VCaP (cell line): ENCODE measurements at regions not wholly inside any gene's neighbourhood (a gene's known extent, or its start where the extent isn't known, plus 50 kb on each side); places are given as distances from the start of the nearest gene placed in this dataset.

Experiments used
- H3K27ac ChIP-seq: fragments of 450-650 bp; 2 replicates; pipeline ENCODE4 v1.5.1; 2017
- TF ChIP-seq, protein P1 (sequence below): fragments of 450-650 bp; conservative IDR thresholded peaks from 2 replicates; pipeline ENCODE4 v1.5.1; 2017; ENCODE audit warnings: mild to moderate bottlenecking, moderate library complexity

DNA sequence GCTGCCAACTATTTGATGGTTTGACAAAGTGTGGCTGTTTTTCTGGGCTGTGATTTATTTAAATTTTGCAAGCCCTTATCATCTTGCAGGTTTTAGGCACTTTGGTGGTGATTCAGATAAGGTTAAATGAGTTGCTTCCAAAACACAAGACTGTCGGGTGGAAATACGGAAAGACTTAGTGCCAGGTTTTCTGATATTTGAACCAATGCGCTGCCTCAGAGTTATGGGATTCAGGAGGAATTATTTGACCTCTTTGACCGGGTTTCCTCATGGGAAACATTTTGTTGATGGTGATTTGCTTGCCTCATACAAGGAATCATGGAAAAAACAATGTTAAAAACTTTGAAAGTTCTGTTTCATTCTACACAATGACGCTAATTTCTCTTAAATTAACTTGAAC is 136.1 kb upstream of the MAP9 start:
- TF ChIP-seq, protein P1, sequence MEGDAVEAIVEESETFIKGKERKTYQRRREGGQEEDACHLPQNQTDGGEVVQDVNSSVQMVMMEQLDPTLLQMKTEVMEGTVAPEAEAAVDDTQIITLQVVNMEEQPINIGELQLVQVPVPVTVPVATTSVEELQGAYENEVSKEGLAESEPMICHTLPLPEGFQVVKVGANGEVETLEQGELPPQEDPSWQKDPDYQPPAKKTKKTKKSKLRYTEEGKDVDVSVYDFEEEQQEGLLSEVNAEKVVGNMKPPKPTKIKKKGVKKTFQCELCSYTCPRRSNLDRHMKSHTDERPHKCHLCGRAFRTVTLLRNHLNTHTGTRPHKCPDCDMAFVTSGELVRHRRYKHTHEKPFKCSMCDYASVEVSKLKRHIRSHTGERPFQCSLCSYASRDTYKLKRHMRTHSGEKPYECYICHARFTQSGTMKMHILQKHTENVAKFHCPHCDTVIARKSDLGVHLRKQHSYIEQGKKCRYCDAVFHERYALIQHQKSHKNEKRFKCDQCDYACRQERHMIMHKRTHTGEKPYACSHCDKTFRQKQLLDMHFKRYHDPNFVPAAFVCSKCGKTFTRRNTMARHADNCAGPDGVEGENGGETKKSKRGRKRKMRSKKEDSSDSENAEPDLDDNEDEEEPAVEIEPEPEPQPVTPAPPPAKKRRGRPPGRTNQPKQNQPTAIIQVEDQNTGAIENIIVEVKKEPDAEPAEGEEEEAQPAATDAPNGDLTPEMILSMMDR: no peak
- H3K27ac ChIP-seq: no peak overlapping the region

DNA sequence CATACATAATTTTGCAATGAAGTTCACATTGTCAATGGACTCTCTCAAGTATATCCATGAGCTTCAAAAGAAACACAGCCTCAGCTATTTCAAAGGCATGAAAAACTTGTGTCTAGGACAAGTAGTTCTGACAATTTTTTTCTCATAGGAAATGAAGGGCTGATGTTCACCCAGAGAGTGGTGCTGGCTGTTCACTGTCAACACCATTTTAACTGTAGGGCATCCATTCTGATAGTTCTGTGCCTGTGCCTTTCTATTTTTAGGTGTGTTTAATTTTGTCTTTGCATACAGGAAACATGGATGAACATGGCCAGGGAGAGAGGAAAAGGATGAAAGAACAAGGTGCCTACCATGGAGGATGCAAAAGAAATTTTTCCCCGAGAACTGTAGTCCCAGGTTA is 135.3 kb upstream of the MAP9 start:
- H3K27ac ChIP-seq: no peak overlapping the region
- TF ChIP-seq, protein P1: no peak

DNA sequence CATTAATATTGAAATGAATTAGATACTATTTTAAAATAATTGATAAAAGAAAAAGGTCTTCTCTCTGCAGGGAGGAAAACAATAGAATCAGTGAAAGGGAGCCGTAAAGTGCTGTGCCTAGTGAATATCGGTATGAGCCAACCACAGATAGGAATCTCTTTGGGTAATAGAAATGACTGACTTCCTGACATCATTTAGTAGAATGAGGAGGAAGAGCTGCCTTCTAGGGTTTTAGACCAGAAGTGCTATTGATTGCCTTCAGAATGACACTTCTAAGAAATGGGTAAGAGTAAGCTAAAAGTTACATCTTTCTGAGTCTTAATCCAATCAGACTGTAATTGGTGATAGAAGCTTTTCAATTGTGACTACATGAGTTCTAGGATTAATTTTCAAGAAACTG is 134.0 kb upstream of the MAP9 start:
- TF ChIP-seq, protein P1: no peak
- no peak overlapping the region for H3K27ac ChIP-seq

DNA sequence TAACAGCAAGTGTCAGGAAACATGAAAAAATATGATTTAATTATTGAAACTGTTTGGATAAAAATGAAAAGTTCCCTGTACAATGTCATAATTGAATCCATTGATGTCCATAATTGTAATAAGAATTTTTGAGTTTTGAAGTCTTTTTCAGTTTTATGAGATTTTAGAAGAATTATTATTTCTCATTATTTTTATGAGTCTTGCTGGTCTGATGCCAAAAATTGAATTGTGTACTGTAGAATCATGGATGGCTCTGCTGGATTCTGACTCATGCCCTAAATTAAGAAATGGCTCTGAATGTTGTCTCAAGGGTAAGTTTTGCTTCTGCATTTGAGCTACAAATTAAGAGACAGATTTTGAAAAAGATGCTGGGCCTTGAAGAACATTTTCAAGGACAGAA is 132.8 kb upstream of the MAP9 start:
- H3K27ac ChIP-seq: no peak overlapping the region
- TF ChIP-seq, protein P1: no peak

DNA sequence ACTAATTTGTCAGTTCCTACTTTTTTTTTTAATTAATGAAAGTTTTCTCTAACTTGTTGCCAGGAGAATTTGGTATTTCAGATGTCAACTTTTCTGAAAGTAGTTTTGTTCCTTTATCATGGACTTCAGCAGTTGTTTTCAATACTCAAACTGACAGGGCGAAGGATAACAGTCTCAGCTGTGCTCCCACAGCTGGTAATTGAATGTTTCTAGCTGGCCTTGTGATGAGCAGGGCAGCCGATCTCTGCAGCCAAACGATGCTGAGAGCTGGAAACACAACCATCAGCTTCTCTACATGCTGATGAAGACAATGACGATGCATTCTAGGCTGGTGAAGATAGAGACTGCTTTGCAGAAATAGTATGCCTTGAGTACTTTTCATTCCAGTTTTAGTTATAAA is 130.0 kb upstream of the MAP9 start:
- TF ChIP-seq, protein P1: no peak
- H3K27ac ChIP-seq: no peak overlapping the region

DNA sequence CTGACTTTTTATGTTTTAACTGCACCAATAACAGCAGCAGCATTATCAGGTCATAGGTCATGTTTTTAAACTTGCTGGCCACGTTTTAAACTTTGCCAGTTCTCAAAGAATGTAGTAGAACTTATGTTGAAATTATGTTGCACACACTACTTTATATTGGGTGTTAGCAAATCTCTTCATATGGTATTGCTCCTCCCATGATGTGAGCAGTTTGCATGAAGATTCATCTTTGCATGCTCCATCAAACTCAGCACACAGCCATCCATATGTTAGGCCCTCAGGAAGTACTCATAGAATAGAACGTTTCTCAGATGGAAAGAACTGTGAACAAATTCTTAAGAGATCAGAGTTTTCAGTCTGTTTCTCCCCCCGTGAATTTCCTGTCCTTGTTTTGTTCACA is 128.6 kb upstream of the MAP9 start:
- no peak overlapping the region for H3K27ac ChIP-seq
- TF ChIP-seq, protein P1: no peak

DNA sequence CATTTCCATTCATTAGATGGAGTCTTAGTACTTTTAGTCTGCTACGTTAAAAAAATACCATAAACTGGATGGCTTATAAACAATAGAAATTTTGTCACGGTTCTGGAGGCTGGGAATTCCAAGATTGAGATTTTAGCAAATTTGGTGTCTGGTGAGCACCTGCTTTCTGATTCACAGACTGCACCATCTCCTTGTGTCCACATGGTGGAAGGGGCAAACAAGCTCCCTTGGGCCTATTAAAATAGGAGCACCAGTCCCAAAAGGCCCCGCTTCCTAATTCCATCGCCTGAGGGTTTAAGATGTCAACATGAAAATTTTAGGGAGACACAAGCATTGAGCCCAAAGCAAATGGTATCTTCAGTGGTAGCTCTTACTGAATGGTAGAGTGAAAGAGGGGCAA is 120.5 kb upstream of the MAP9 start:
- TF ChIP-seq, protein P1: no peak
- no peak overlapping the region for H3K27ac ChIP-seq

DNA sequence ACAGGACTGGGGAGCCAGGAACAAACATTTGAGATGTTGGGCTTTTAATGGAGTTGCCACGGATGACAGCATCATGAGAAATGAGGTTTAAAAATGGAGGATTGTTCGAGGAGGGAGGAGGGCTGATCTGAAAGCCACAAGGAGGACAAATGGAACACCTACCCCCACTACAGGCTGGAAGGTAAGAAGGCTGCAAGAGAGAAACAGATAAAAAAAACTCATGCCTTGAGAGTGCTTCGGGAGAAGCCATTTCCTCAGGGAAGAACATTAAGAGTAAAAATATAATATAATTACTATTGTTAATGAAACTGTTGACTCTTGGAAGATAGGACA is 119.5 kb upstream of the MAP9 start:
- TF ChIP-seq, protein P1: no peak
- H3K27ac ChIP-seq: no peak overlapping the region
